A673 (cell line): ENCODE measurements at regions not wholly inside any gene's neighbourhood (a gene's known extent, or its start where the extent isn't known, plus 50 kb on each side); places are given as distances from the start of the nearest gene placed in this dataset.
A peak's percentile ranks its signal among the peaks of the same experiment; 100 is the strongest.
"Not testable (repeated sequence)": the region's sequence is repeated elsewhere in the genome, so short reads cannot be mapped to it uniquely, and the experiment has no call there.

Experiments
- BruUV-seq: library from RNA; stranded (reverse); fragments of 400-500 nt; replicated peaks from 2 replicates; lab custom pipeline; 2021; lab: Mats Ljungman, UMichigan
- CTCF ChIA-PET: fragments of 300-600 bp; sonication (Branson Sonifier 250); formaldehyde crosslinking; loops from one replicate; lab custom pipeline; 2022; ENCODE audit warnings: antibody characterized with exemption; lab: Charles Lee
- POLR2A ChIA-PET: fragments of 300-600 bp; sonication (Branson Sonifier 250); formaldehyde crosslinking; loops from one replicate; lab custom pipeline; 2022; ENCODE audit warnings: antibody characterized with exemption; ENCODE audit not compliant: low non-redundant PET; lab: Charles Lee
- DNase-seq: peaks from one replicate; pipeline ENCODE4 v3.0.0-alpha.2; 2015; ENCODE audit warnings: low spot score
- H3K27ac ChIP-seq: fragments of 200-600 bp; sonication (generic); 2 replicates; pipeline ENCODE4 v1.5.1; 2016; ENCODE audit warnings: mixed run types, low read depth, mild to moderate bottlenecking, mixed read lengths, antibody characterized with exemption, low read length; ENCODE audit not compliant: poor library complexity, severe bottlenecking
- H3K27me3 ChIP-seq: fragments of 200-600 bp; sonication (generic); replicated peaks from 2 replicates; pipeline ENCODE4 v1.6.1; 2017; ENCODE audit warnings: mixed run types, low read depth, mild to moderate bottlenecking, mixed read lengths, antibody characterized with exemption, low read length; ENCODE audit not compliant: insufficient read depth, poor library complexity
- H3K36me3 ChIP-seq: fragments of 200-600 bp; sonication (generic); 2 replicates; pipeline ENCODE4 v1.6.1; 2016; ENCODE audit warnings: mixed run types, mild to moderate bottlenecking, mixed read lengths, antibody characterized with exemption, low read length; ENCODE audit not compliant: insufficient read depth, poor library complexity, severe bottlenecking
- H3K4me1 ChIP-seq: fragments of 200-600 bp; sonication (generic); 2 replicates; pipeline ENCODE4 v1.6.1; 2017; ENCODE audit warnings: mixed run types, mild to moderate bottlenecking, mixed read lengths, antibody characterized with exemption, low read length; ENCODE audit not compliant: insufficient read depth, poor library complexity, severe bottlenecking
- H3K4me3 ChIP-seq: fragments of 200-600 bp; sonication (generic); 2 replicates; pipeline ENCODE4 v1.5.1; 2016; ENCODE audit warnings: low read depth, mixed run types, mild to moderate bottlenecking, mixed read lengths, low read length; ENCODE audit not compliant: poor library complexity, severe bottlenecking
- H3K9me3 ChIP-seq: fragments of 200-600 bp; sonication (generic); 2 replicates; pipeline ENCODE4 v1.6.1; 2016; ENCODE audit warnings: mixed run types, low read depth, mild to moderate bottlenecking, mixed read lengths, antibody characterized with exemption, low read length; ENCODE audit not compliant: poor library complexity, severe bottlenecking
- CTCF ChIP-seq: fragments of 300-800, 200-600 bp; sonication (generic); conservative IDR thresholded peaks from 2 replicates; pipeline ENCODE4 v1.5.1; 2017; ENCODE audit warnings: low read depth, mild to moderate bottlenecking, antibody characterized with exemption, low read length, moderate library complexity, mixed read lengths
- EZH2 ChIP-seq: fragments of 200-600 bp; sonication (generic); IDR thresholded peaks from 2 replicates; pipeline ENCODE4 v1.6.1; 2017; ENCODE audit warnings: borderline replicate concordance, low read depth, mild to moderate bottlenecking, mixed read lengths, antibody characterized with exemption, low read length; ENCODE audit not compliant: poor library complexity, severe bottlenecking
- intact Hi-C: fragments of 100-400 bp; cut with micrococcal nuclease; formaldehyde crosslinking; loops from one replicate; pipeline ENCODE4 v1.10.0; 2022; ENCODE audit not compliant: unreplicated experiment

GRCh38 chrX:37509349-37509748 lies 62.1 kb upstream of the LANCL3 start:
- Histone ChIP-seq H3K36me3 (no peaks in the 10 kb centered on the region), H3K4me3 (no peak overlapping the region), H3K27ac (no peak overlapping the region), H3K4me1 (no peaks in the 10 kb centered on the region), H3K27me3 (no peaks in the 10 kb centered on the region), H3K9me3 (no peaks in the 10 kb centered on the region)
- ChIA-PET POLR2A (no interaction called here), CTCF (interaction anchor here (0.7 kb wide), 1 partner anchor 94 kb away, joined by 8 read pairs; no protein-coding TSS in a partner anchor)
- no TSS peak for BruUV-seq
- intact Hi-C loops: loop anchor here (5.0 to 10.0 kb wide), 3 partner anchors 235 to 658 kb away; no protein-coding TSS in a partner anchor
- DNase-seq: peak; percentile 27
- TF ChIP-seq CTCF (peak; percentile 52), EZH2 (no peak)

- BruUV-seq, intact Hi-C loops, H3K36me3 ChIP-seq, H3K4me3 ChIP-seq, POLR2A ChIA-PET, H3K27me3 ChIP-seq, H3K4me1 ChIP-seq, H3K27ac ChIP-seq, CTCF ChIA-PET, H3K9me3 ChIP-seq, DNase-seq: not testable (repeated sequence)
Measured at GRCh38 chrX:37516512-37516911, 54.9 kb upstream of the LANCL3 start.

GRCh38 chrX:37519261-37519660 lies 52.2 kb upstream of the LANCL3 start:
- DNase-seq, H3K27ac ChIP-seq, BruUV-seq, H3K9me3 ChIP-seq, H3K4me3 ChIP-seq, H3K27me3 ChIP-seq, H3K36me3 ChIP-seq, H3K4me1 ChIP-seq, POLR2A ChIA-PET, CTCF ChIA-PET, intact Hi-C loops: not testable (repeated sequence)

- H3K9me3 ChIP-seq, H3K36me3 ChIP-seq, intact Hi-C loops, H3K4me1 ChIP-seq, H3K4me3 ChIP-seq, H3K27me3 ChIP-seq, POLR2A ChIA-PET, BruUV-seq, H3K27ac ChIP-seq, CTCF ChIA-PET: not testable (repeated sequence)
- DNase-seq: peak; percentile 24
Measured at GRCh38 chrX:37520860-37521450, 50.5 kb upstream of the LANCL3 start.
